ENCODE measurements at regions not wholly inside any gene's neighbourhood (a gene's known extent, or its start where the extent isn't known, plus 50 kb on each side); places are given as distances from the start of the nearest gene placed in this dataset.
A peak's percentile ranks its signal among the peaks of the same experiment; 100 is the strongest.

DNA sequence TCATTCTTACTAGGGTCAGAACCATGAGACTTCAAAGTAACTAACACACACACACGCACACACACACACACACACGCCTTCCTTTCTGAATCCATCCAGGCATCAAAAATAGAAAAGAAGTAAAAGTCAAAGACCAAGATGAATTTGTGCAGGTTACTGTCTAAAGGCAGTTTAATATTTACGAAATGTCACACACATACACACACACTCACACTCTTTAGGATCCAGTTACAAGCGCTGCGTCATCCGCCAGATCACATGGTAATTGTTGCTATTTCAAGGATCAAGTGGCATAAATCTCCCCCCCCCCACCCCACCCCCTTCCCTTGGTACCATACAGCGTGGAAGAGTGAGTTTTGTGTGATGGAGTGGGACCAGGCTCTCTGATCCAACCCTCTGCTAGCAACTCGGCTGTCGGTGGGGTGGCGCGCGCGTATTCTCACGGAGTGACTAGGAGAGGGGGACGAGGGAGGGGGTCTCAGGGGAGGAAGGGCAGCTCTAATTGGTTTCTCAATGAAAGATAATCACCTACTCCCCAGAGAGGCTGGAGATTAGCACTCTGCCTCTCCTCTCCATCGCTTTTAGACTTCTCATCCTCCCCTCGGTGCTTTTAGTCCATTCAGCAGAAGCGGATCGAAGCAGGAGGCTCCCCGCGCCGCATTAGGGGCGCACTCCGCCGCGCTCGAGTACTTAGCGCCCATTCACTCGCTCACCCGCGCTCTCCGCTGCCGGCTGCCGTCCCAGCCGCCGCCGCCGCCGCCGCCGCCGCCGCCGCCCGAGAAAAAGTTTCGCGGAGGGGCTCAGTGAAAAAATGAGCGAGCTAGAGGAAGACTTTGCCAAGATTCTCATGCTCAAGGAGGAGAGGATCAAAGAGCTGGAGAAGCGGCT, 83.5 kb upstream of the PRKG1 start:
- peak overlapping the region; percentile 75 for H3K4me3 Mint-ChIP-seq
- no peak overlapping the region for H3K27ac Mint-ChIP-seq
- H3K9me3 Mint-ChIP-seq, result no peaks in the 10 kb centered on the region
- H3K27me3 Mint-ChIP-seq (ENCODE audit: low read depth in 2 of 2), result peaks cover 22 to 45% of the 10 kb centered on the region in 2 donors
- TF ChIP-seq, protein P1, sequence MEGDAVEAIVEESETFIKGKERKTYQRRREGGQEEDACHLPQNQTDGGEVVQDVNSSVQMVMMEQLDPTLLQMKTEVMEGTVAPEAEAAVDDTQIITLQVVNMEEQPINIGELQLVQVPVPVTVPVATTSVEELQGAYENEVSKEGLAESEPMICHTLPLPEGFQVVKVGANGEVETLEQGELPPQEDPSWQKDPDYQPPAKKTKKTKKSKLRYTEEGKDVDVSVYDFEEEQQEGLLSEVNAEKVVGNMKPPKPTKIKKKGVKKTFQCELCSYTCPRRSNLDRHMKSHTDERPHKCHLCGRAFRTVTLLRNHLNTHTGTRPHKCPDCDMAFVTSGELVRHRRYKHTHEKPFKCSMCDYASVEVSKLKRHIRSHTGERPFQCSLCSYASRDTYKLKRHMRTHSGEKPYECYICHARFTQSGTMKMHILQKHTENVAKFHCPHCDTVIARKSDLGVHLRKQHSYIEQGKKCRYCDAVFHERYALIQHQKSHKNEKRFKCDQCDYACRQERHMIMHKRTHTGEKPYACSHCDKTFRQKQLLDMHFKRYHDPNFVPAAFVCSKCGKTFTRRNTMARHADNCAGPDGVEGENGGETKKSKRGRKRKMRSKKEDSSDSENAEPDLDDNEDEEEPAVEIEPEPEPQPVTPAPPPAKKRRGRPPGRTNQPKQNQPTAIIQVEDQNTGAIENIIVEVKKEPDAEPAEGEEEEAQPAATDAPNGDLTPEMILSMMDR (IDR thresholded peaks at IDR 0.05), result no peak
- Histone ChIP-seq H3K9me3 (ENCODE audit: control insufficient read depth, insufficient read depth, low read length) (no peaks in the 10 kb centered on the region), H3K36me3 (ENCODE audit: control insufficient read depth, insufficient read depth, low read length) (no peaks in the 10 kb centered on the region), H3K4me1 (ENCODE audit: control insufficient read depth, insufficient read depth, low read length) (peaks cover 12% of the 10 kb centered on the region), H3K27me3 (ENCODE audit: control insufficient read depth, insufficient read depth, low read length) (peaks cover 21% of the 10 kb centered on the region), H3K27ac (ENCODE audit: low read length) (no peak overlapping the region), H3K4me3 (ENCODE audit: low read length) (no peak overlapping the region)
- peak in 1 of 3 donors; percentile 50 for ATAC-seq
- WGBS (ENCODE audit: insufficient coverage), result 5% methylated on average over 44 of the region's 49 CpGs
- peaks cover 0 to 5% of the 10 kb centered on the region in 2 donors for H3K4me1 Mint-ChIP-seq
- no peaks in the 10 kb centered on the region for H3K36me3 Mint-ChIP-seq
- no peak for DNase-seq
- intact Hi-C loops (cut with micrococcal nuclease), result no loop called here

- Histone ChIP-seq H3K36me3 (ENCODE audit: control insufficient read depth, insufficient read depth, low read length) (no peaks in the 10 kb centered on the region), H3K27ac (ENCODE audit: low read length) (no peak overlapping the region), H3K4me3 (ENCODE audit: low read length) (no peak overlapping the region), H3K9me3 (ENCODE audit: control insufficient read depth, insufficient read depth, low read length) (no peaks in the 10 kb centered on the region), H3K27me3 (ENCODE audit: control insufficient read depth, insufficient read depth, low read length) (peaks cover 23% of the 10 kb centered on the region), H3K4me1 (ENCODE audit: control insufficient read depth, insufficient read depth, low read length) (peaks cover 12% of the 10 kb centered on the region)
- intact Hi-C loops (cut with micrococcal nuclease), result no loop called here
- H3K36me3 Mint-ChIP-seq, result no peaks in the 10 kb centered on the region
- peak overlapping the region; percentile 75 for H3K4me3 Mint-ChIP-seq
- TF ChIP-seq, protein P1 (IDR thresholded peaks at IDR 0.05), result no peak
- H3K4me1 Mint-ChIP-seq, result peaks cover 0 to 5% of the 10 kb centered on the region in 2 donors
- peaks cover 24 to 49% of the 10 kb centered on the region in 2 donors for H3K27me3 Mint-ChIP-seq (ENCODE audit: low read depth in 2 of 2)
- DNase-seq, result no peak
- no peaks in the 10 kb centered on the region for H3K9me3 Mint-ChIP-seq
- no peak for ATAC-seq
- 1% methylated on average over 72 of the region's 72 CpGs for WGBS (ENCODE audit: insufficient coverage)
- no peak overlapping the region for H3K27ac Mint-ChIP-seq
These were observed 82.6 kb upstream of the PRKG1 start for GRCh38 chr10:50991456-50992355.

DNA sequence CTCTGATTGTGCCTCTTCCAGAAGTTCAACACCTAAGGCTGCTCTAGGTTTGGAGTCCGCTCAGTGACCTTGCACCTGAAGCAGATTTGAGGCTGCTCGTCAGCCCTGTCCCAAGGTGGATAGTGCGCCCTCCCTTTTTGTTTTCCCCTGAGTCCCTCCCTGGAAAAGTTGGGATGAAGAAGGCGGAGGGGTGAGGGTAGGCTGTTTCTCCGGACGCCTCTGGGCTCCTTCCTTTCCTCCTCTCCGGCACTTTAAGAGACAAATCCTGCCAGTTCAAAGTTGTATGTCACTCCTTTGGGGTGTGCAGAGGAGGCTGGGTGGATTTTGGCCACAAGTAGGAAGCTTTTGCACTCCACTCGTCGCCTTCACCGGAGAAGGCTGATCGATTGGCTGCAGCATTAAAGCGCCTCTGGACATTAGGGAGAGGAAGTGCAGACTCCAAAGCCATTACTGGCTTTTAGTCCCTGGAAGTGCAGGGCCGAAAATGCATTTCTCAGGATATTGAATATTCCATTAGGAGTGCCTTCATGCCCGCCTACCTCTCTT, 81.9 kb upstream of the PRKG1 start:
- H3K36me3 Mint-ChIP-seq, result no peaks in the 10 kb centered on the region
- H3K4me1 Mint-ChIP-seq, result peaks cover 0 to 5% of the 10 kb centered on the region in 2 donors
- Histone ChIP-seq H3K4me1 (ENCODE audit: control insufficient read depth, insufficient read depth, low read length) (peaks cover 12% of the 10 kb centered on the region), H3K4me3 (ENCODE audit: low read length) (no peak overlapping the region), H3K36me3 (ENCODE audit: control insufficient read depth, insufficient read depth, low read length) (no peaks in the 10 kb centered on the region), H3K9me3 (ENCODE audit: control insufficient read depth, insufficient read depth, low read length) (no peaks in the 10 kb centered on the region), H3K27me3 (ENCODE audit: control insufficient read depth, insufficient read depth, low read length) (peaks cover 23% of the 10 kb centered on the region), H3K27ac (ENCODE audit: low read length) (no peak overlapping the region)
- peaks cover 27 to 49% of the 10 kb centered on the region in 2 donors for H3K27me3 Mint-ChIP-seq (ENCODE audit: low read depth in 2 of 2)
- no peak for ATAC-seq
- no peaks in the 10 kb centered on the region for H3K9me3 Mint-ChIP-seq
- DNase-seq, result no peak
- peak overlapping the region; percentile 45 for H3K4me3 Mint-ChIP-seq
- TF ChIP-seq, protein P1 (IDR thresholded peaks at IDR 0.05), result no peak
- intact Hi-C loops (cut with micrococcal nuclease), result no loop called here
- H3K27ac Mint-ChIP-seq, result no peak overlapping the region
- 21% methylated on average over 10 of the region's 14 CpGs for WGBS (ENCODE audit: insufficient coverage)
